Jurkat, Clone E6-1 (cell line): ENCODE measurements at regions not wholly inside any gene's neighbourhood (a gene's known extent, or its start where the extent isn't known, plus 50 kb on each side); places are given as distances from the start of the nearest gene placed in this dataset.

Experiments
- DNase-seq: peaks from one replicate; pipeline ENCODE4 v3.0.0-alpha.2; 2011; ENCODE audit warnings: low read depth, low spot score
- H3K4me3 ChIP-seq: 2 replicates; pipeline ENCODE4 v1.5.1; 2011; ENCODE audit warnings: mild to moderate bottlenecking, low read length, control low read depth, moderate library complexity

DNA sequence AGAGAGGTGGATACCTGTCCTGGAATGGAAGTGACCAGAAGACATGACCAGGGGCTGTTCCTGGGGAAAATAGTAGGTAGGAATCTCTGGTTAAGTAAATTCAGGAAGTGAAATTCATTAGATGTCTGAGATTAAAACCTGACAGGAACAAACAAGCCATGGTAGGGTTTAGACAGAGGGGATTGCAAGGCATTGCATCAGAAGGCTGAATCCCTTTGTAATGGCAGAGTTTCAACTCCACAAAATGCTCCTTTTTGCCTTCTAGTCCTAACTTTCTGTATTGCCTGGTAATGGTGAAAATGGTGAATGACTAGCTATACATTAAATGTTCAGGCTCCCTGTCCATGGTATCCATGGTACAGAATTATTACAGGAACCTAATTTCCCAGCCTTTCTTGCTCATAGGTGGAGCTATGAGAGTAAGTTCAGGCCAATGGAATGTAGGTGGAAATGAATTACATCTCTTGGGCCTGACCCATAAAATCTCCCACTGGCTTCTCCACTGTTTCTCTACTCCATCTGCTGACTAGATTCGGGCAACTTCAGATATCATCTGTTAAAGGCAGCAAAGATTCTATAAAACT lies 113.4 kb upstream of the CNTLN start:
- DNase-seq = no peak
- H3K4me3 ChIP-seq = no peak overlapping the region

GRCh38 chr9:17019398-17019797 lies 115.4 kb upstream of the CNTLN start:
- H3K4me3 ChIP-seq = no peak overlapping the region
- DNase-seq = no peak

GRCh38 chr9:17018540-17019196 lies 116.2 kb upstream of the CNTLN start:
- no peak overlapping the region for H3K4me3 ChIP-seq
- no peak for DNase-seq

DNA sequence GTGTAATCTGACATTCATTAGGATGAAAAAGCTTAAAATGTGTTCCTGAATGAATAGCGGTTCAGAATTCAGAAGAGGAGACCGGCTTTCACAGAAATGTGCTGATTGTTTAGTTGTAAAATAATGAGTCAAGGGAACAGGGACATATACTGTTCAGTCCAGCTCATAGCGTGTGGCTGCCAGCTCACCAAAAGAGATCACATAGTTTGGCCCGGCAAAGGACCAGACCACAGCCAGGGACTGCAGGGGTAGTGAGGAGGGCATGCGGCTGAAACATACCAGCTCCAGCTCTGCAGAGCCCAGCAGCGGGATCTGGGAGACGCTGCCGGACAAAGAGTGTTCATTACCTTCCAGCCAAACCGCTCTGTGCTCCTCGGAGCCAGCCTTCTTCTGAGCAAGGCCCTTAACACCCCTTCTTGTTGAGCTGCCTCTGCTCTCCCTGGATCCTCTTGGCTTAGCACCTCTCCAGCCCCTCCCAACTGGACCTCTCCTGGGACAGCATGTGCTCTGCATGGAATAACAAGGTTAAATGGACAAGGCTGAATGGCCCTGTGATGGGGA lies 116.8 kb upstream of the CNTLN start:
- no peak for DNase-seq
- no peak overlapping the region for H3K4me3 ChIP-seq

DNA sequence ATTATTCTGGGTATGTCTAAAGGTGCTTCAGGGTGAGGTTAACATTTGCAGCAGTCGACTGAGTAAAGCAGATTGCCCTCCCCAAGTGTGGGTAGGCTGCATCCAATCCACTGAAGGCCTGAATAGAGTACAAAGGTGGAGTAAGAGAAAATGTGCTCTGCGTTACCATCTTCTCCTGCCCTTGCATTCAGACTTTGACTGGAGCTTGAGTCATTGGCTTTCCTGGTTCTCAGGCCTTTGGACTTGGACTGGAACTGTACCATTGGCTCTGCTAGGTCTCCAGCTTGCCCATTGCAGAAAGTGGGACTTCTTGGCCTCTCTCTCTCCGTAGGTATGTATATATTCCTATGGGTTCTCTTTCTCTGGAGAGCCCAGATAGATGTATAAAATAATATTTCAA lies 120.9 kb upstream of the CNTLN start:
- no peak for DNase-seq
- no peak overlapping the region for H3K4me3 ChIP-seq

DNA sequence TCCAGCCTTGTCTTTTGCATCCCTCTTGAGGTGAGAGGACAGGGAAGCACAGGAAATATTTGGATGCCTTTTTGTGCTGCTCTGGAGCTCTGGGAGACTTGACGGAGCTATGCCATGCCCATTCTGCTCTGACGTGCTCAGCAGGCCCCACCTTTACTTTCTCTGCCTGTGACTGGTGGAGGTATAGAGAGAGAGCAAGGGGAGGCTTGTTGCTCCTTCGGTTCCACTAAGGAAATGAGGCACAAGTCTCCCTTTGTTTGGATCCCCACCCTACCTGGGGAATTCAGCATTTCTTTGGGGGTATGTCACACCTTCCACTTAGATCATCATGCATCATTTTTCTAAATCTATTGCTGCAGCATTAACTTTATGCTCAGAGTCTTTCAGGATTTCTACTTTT lies 121.8 kb upstream of the CNTLN start:
- DNase-seq = no peak
- no peak overlapping the region for H3K4me3 ChIP-seq

DNA sequence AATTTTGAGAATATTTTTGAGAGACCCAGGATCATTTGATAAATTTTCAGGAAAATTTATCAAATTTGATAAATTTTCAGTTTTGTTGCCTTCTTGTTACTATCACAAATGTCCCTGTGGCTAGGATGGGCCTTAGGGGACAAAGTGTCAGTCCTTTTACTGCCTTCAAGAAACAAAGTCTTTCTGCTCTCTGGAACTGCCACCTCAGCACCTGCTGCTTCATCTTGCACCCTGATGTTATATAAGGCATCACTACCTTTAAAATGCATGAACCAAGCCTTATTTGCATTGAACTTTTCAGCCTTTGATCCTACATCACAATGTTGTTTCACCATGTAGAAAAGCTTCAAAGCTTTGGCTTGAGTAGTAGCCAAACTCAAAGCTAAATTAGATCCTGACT lies 123.0 kb upstream of the CNTLN start:
- no peak overlapping the region for H3K4me3 ChIP-seq
- DNase-seq = no peak

DNA sequence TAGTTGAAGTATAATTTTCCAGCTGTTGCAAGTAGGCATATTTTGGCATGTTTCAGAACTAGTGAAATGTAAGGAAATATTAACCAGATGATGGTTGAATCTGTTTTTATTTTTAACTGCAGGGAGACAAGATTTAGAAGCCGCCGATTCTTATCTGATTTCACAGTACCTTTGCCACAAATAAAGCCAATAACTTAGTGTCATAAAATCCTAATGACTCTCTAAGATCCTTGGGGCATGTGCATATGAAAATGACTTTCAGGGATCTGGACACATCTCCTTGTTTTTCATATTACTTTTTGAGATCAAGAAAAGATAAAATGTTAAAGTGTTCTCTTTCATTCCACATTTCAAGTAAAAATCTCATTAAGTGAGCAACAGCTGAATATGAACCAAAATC lies 125.8 kb upstream of the CNTLN start:
- no peak overlapping the region for H3K4me3 ChIP-seq

DNA sequence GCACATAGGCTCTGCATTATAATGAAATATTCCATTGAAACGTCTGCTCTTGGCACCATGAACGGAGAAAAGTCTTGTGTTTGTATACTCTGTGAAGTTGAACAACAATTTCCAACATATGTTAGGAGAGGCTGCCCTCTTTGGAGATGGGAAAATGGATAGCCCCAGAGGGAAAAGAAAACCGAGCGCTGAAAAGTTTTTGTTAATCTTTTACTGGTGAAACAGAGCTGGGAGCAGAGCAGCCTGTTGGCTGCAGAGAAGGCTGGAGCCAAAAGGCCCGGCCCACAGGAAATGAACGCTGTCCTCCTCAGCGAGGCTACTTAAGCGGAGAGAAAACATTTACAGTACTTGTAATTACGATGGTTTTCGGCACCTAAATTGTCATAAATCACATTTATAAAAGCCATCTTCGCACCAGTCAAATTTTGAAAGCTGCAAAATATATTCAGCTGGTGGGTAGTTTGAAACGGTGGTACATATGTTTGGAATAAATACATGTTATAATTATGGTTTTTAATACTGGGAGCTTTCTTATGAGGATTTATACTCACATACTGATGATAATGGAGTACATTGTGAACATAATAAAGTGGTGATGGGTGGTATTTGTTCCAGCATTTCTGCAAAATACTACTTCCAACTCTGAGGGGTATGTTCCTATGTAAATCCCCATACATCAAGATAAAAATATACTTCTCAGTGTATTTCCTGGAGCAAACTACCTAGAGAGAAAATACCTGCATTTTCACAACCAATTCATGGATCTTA lies 129.6 kb upstream of the CNTLN start:
- DNase-seq = no peak
- H3K4me3 ChIP-seq = no peak overlapping the region

More for the DNA sequence above, 125.8 kb upstream of the CNTLN start:
- DNase-seq = no peak

DNA sequence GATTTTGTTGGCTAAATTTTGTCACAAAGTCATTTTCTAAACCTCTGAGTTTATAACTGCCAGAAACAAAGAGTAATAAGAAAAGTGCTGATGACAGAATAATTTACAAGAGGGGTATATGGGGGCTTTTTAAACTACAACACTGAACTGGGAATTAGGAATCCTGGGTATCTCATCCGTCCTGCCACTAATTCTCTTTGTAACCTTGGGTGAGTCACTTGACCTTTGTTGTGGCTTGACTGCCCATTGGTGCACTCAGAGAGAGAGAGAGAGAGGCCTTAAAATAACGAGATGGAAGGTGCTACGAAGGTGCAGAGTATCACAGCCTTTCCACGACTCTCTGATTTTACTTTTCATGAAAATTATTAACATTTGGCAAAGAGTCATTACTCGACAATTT lies 130.3 kb upstream of the CNTLN start:
- no peak for DNase-seq
- H3K4me3 ChIP-seq = no peak overlapping the region

DNA sequence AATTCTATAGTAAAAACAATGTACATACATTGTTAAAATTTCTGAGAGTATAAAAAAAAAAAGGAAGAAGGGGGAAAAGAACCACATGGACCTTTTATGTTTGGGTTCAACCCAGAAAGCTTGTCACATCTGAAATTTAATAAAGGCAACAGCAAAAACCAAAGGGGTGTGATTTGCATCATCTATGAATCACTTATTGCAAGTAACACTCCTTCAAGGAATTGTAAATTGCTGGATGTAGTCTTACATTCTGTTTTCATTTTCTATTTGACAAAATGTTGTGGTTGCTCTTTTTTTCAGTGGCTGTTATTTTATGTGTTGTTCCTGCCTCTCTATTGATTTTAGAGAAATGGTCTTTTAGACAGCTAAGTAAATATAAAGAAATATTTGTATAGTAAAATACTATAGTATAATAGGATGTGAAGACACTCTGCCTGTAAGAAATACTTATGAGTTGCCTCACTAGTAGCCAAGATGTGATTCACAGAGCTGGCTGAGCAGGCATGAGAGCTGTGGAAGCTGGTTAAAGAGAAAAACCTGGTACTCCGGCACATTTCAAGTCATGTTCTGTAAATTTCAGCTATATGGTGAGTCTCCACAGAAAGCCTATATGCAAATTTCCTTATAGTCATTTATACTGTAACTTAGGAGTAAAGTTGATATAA lies 131.1 kb upstream of the CNTLN start:
- H3K4me3 ChIP-seq = no peak overlapping the region
- DNase-seq = no peak

- DNase-seq = no peak
Observed at GRCh38 chr9:16996901-16997491, 126.5 kb upstream of the BNC2 start.

GRCh38 chr9:16992138-16992537 lies 121.7 kb upstream of the BNC2 start:
- no peak overlapping the region for H3K4me3 ChIP-seq
- DNase-seq = no peak

More at GRCh38 chr9:16996901-16997491, 126.5 kb upstream of the BNC2 start:
- no peak overlapping the region for H3K4me3 ChIP-seq

DNA sequence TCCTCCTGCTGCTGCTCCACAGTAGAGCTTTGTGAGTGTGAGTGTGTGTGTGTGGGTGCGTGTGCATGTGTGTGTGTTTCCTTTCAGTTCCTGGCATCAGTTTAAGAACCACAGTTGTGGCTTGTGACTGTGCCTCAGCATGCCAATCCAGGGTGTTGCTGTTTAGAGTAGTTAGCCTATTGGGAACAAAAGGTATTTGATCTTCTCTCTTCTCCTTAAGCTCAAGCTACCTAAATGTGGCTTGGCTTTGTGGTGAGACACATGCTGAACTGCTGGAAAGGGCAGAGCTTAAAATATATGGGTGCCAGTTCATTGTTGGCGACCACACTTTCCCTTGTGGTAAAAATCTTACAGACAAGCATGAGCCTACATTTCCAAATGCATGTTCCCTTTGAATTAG lies 116.6 kb upstream of the BNC2 start:
- H3K4me3 ChIP-seq = no peak overlapping the region
- peak; percentile 76 for DNase-seq

- no peak overlapping the region for H3K4me3 ChIP-seq
- DNase-seq = no peak
Observed at GRCh38 chr9:16986556-16986955, 116.1 kb upstream of the BNC2 start.

DNA sequence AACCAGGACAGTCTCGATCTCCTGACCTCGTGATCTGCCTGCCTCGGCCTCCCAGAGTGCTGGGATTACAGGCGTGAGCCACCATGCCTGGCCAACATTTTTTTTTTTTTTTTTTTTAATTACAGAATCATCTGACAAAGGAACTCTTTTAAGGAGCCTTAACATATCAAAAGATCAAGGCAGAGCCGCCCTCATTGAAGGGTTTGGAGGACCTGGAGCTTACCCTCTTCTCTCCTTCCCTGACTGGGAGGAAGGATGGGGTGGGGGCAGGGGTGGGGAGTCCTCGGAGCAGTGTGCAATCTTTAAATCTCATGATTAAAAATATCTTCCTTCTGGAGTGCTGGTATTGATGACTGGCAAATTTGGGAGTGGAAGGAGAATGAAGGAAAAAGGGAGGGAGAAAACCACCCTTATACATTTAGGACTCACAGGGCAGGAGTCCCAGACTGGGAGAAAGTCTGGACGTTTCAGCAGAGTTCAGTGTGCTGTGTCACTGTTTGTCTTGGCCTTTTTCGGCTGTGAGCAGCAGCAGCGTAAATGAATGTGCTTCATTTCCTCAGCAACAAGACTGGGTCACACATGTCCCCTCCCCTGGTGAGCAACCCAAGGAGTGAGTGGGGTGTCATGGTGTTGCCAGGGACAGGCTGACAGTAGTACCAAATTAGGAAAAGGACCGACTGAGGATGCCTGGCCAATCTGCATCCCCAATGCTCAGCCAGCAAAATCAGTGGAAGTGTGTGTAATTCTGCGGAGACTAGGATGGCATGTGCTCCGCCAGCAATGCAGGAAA lies 115.3 kb upstream of the BNC2 start:
- DNase-seq = no peak
- H3K4me3 ChIP-seq = no peak overlapping the region

DNA sequence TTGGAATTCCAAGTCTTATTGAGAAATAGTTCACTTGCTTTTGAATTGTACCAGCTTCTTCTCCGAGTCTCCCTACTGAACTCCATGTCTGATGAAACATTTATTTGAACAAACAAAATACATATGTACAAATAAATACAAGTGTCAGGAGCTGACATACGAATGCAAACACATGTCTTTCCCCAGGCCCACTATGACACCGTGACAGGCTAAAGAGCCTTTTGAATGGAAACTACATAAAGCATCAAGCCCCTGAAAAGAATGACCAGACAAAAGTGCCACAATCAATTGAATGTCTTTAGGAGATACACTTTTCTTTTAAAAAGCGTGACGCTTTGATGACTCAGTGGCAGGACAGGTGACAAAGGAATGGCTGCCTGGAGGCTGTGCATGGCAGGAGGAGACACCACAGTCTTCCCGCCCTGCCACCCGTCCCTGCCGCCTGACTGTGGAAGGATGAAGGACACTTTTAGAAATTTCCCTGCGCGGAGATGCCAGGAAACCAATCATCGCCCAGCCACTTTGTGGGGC lies 112.4 kb upstream of the BNC2 start:
- no peak for DNase-seq
- no peak overlapping the region for H3K4me3 ChIP-seq

- H3K4me3 ChIP-seq = no peak overlapping the region
- DNase-seq = no peak
Observed at GRCh38 chr9:16976427-16976826, 106.0 kb upstream of the BNC2 start.
